WTC11 (cell line): ENCODE measurements at regions not wholly inside any gene's neighbourhood (a gene's known extent, or its start where the extent isn't known, plus 50 kb on each side); places are given as distances from the start of the nearest gene placed in this dataset.

Experiments
- ELF4 ChIP-seq: sonication (generic); formaldehyde crosslinking; IDR thresholded peaks from 2 replicates; pipeline ENCODE4 v1.8.1; 2022; ENCODE audit warnings: low read depth, mild to moderate bottlenecking, moderate library complexity, missing genetic modification reagents
- JAZF1 ChIP-seq: fragments of 250-450 bp; sonication (Bioruptor Pico); IDR thresholded peaks from 2 replicates; pipeline ENCODE4 v1.9.0; 2021; ENCODE audit warnings: moderate library complexity, mild to moderate bottlenecking, inconsistent platforms
- NFE2L1 ChIP-seq: sonication (generic); formaldehyde crosslinking; IDR thresholded peaks from 2 replicates; pipeline ENCODE4 v1.8.1; 2023; ENCODE audit warnings: missing genetic modification reagents
- NR3C1 ChIP-seq: sonication (generic); formaldehyde crosslinking; conservative IDR thresholded peaks from 2 replicates; pipeline ENCODE4 v1.8.1; 2023; ENCODE audit warnings: low read depth, mild to moderate bottlenecking, missing genetic modification reagents
- TEAD1 ChIP-seq: sonication (generic); formaldehyde crosslinking; IDR thresholded peaks from 2 replicates; pipeline ENCODE4 v1.8.0; 2022; ENCODE audit warnings: mild to moderate bottlenecking, missing genetic modification reagents
- TF ChIP-seq, protein P1 (sequence below): sonication (generic); formaldehyde crosslinking; IDR thresholded peaks from 2 replicates; pipeline ENCODE4 v1.8.0; 2022; ENCODE audit warnings: missing genetic modification reagents
- TF ChIP-seq, protein P2 (sequence below): fragments of 200-600 bp; IDR thresholded peaks from 2 replicates; pipeline ENCODE4 v1.8.0; 2022; ENCODE audit warnings: antibody characterized with exemption
- TF ChIP-seq, protein P3 (sequence below): sonication (generic); formaldehyde crosslinking; IDR thresholded peaks from 2 replicates; pipeline ENCODE4 v1.8.1; 2023; ENCODE audit warnings: mild to moderate bottlenecking, missing genetic modification reagents
- TF ChIP-seq, protein P4 (sequence below): sonication (generic); formaldehyde crosslinking; IDR thresholded peaks from 2 replicates; pipeline ENCODE4 v1.8.0; 2022; ENCODE audit warnings: mild to moderate bottlenecking, missing genetic modification reagents
- TF ChIP-seq, protein P5 (sequence below): sonication (generic); formaldehyde crosslinking; IDR thresholded peaks from 2 replicates; pipeline ENCODE4 v1.8.0; 2022; ENCODE audit warnings: mild to moderate bottlenecking, missing genetic modification reagents
- TF ChIP-seq, protein P6 (sequence below): fragments of 250-450 bp; sonication (Bioruptor Pico); IDR thresholded peaks from 2 replicates; pipeline ENCODE4 v2.1.2; 2022; ENCODE audit warnings: mild to moderate bottlenecking, moderate library complexity

DNA sequence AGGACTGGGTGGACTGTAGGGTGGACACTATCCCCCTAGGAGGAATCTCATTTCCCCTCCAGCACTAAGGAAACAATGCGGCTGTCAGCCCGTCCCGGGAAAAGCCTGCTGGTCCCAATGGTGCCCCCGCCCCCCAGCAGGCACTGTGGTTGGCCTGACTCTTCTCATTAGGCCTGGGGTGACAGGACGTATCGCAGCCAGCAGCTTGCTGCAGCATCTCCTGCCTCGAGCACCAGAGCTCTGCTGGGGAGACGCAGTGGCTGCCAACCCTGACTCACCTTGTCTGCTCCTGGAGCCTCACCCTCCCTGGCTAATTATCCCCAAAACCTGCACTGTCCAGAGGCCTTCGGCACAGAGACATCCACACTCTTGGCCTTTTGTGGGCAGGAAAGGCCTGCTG lies 115.1 kb upstream of the GJB5 start:
- TF ChIP-seq, protein P1, sequence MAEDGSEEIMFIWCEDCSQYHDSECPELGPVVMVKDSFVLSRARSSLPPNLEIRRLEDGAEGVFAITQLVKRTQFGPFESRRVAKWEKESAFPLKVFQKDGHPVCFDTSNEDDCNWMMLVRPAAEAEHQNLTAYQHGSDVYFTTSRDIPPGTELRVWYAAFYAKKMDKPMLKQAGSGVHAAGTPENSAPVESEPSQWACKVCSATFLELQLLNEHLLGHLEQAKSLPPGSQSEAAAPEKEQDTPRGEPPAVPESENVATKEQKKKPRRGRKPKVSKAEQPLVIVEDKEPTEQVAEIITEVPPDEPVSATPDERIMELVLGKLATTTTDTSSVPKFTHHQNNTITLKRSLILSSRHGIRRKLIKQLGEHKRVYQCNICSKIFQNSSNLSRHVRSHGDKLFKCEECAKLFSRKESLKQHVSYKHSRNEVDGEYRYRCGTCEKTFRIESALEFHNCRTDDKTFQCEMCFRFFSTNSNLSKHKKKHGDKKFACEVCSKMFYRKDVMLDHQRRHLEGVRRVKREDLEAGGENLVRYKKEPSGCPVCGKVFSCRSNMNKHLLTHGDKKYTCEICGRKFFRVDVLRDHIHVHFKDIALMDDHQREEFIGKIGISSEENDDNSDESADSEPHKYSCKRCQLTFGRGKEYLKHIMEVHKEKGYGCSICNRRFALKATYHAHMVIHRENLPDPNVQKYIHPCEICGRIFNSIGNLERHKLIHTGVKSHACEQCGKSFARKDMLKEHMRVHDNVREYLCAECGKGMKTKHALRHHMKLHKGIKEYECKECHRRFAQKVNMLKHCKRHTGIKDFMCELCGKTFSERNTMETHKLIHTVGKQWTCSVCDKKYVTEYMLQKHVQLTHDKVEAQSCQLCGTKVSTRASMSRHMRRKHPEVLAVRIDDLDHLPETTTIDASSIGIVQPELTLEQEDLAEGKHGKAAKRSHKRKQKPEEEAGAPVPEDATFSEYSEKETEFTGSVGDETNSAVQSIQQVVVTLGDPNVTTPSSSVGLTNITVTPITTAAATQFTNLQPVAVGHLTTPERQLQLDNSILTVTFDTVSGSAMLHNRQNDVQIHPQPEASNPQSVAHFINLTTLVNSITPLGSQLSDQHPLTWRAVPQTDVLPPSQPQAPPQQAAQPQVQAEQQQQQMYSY (CRISPR knock-in tag) = no peak
- TF ChIP-seq TEAD1 (CRISPR knock-in tag) = no peak
- TF ChIP-seq NFE2L1 = no peak
- TF ChIP-seq, protein P2, sequence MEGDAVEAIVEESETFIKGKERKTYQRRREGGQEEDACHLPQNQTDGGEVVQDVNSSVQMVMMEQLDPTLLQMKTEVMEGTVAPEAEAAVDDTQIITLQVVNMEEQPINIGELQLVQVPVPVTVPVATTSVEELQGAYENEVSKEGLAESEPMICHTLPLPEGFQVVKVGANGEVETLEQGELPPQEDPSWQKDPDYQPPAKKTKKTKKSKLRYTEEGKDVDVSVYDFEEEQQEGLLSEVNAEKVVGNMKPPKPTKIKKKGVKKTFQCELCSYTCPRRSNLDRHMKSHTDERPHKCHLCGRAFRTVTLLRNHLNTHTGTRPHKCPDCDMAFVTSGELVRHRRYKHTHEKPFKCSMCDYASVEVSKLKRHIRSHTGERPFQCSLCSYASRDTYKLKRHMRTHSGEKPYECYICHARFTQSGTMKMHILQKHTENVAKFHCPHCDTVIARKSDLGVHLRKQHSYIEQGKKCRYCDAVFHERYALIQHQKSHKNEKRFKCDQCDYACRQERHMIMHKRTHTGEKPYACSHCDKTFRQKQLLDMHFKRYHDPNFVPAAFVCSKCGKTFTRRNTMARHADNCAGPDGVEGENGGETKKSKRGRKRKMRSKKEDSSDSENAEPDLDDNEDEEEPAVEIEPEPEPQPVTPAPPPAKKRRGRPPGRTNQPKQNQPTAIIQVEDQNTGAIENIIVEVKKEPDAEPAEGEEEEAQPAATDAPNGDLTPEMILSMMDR = no peak
- no peak for TF ChIP-seq NR3C1 (CRISPR knock-in tag)
- TF ChIP-seq, protein P3, sequence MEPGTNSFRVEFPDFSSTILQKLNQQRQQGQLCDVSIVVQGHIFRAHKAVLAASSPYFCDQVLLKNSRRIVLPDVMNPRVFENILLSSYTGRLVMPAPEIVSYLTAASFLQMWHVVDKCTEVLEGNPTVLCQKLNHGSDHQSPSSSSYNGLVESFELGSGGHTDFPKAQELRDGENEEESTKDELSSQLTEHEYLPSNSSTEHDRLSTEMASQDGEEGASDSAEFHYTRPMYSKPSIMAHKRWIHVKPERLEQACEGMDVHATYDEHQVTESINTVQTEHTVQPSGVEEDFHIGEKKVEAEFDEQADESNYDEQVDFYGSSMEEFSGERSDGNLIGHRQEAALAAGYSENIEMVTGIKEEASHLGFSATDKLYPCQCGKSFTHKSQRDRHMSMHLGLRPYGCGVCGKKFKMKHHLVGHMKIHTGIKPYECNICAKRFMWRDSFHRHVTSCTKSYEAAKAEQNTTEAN (CRISPR knock-in tag) = no peak
- no peak for TF ChIP-seq ELF4 (CRISPR knock-in tag)
- no peak for TF ChIP-seq JAZF1 (CRISPR knock-in tag)
- TF ChIP-seq, protein P4, sequence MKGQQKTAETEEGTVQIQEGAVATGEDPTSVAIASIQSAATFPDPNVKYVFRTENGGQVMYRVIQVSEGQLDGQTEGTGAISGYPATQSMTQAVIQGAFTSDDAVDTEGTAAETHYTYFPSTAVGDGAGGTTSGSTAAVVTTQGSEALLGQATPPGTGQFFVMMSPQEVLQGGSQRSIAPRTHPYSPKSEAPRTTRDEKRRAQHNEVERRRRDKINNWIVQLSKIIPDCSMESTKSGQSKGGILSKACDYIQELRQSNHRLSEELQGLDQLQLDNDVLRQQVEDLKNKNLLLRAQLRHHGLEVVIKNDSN = no peak
- TF ChIP-seq, protein P5, sequence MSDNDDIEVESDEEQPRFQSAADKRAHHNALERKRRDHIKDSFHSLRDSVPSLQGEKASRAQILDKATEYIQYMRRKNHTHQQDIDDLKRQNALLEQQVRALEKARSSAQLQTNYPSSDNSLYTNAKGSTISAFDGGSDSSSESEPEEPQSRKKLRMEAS (CRISPR knock-in tag) = no peak
- TF ChIP-seq, protein P6, sequence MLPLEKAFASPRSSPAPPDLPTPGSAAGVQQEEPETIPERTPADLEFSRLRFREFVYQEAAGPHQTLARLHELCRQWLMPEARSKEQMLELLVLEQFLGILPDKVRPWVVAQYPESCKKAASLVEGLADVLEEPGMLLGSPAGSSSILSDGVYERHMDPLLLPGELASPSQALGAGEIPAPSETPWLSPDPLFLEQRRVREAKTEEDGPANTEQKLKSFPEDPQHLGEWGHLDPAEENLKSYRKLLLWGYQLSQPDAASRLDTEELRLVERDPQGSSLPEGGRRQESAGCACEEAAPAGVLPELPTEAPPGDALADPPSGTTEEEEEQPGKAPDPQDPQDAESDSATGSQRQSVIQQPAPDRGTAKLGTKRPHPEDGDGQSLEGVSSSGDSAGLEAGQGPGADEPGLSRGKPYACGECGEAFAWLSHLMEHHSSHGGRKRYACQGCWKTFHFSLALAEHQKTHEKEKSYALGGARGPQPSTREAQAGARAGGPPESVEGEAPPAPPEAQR (CRISPR knock-in tag) = no peak
